T-helper 2 cell (primary cell): ENCODE measurements at regions not wholly inside any gene's neighbourhood (a gene's known extent, or its start where the extent isn't known, plus 50 kb on each side); places are given as distances from the start of the nearest gene placed in this dataset.
"Not testable (repeated sequence)": the region's sequence is repeated elsewhere in the genome, so short reads cannot be mapped to it uniquely, and the experiment has no call there.

Experiments used
- DNase-seq, 5 experiments: peaks; one replicate each; pipeline versions ENCODE4 v3.0.0 to v3.0.0-alpha.2; 2012 to 2022

GRCh38 chr4:146072376-146072775 lies 103.1 kb upstream of the LSM6 start:
- DNase-seq, result no peak

- DNase-seq, result no peak
Observed at GRCh38 chr4:146071390-146071789, 104.1 kb upstream of the LSM6 start.

- DNase-seq, result no peak
Observed at GRCh38 chr4:146063143-146063542, 112.4 kb upstream of the LSM6 start.

- no peak for DNase-seq
Observed at GRCh38 chr4:146062340-146062739, 113.2 kb upstream of the LSM6 start.

- no peak for DNase-seq
Observed at GRCh38 chr4:146061610-146062334, 113.7 kb upstream of the LSM6 start.

- no peak for DNase-seq
Observed at GRCh38 chr4:146059865-146060264, 115.7 kb upstream of the LSM6 start.

GRCh38 chr4:146059151-146059550 lies 116.4 kb upstream of the LSM6 start:
- DNase-seq, result no peak

- no peak for DNase-seq
Observed at GRCh38 chr4:146058531-146058930, 117.0 kb upstream of the LSM6 start.

GRCh38 chr4:146054676-146055075 lies 116.1 kb upstream of the ZNF827 start:
- peak in 1 of 5 experiments; percentile 13 for DNase-seq

- DNase-seq, result no peak
Observed at GRCh38 chr4:146053891-146054290, 115.3 kb upstream of the ZNF827 start.

GRCh38 chr4:146051728-146052391 lies 113.2 kb upstream of the ZNF827 start:
- DNase-seq, result no peak

- no peak for DNase-seq
Observed at GRCh38 chr4:146051223-146051622, 112.6 kb upstream of the ZNF827 start.

GRCh38 chr4:146049802-146050201 lies 111.2 kb upstream of the ZNF827 start:
- DNase-seq, result no peak

- DNase-seq, result not testable (repeated sequence)
Observed at GRCh38 chr4:146047768-146048167, 109.1 kb upstream of the ZNF827 start.

GRCh38 chr4:146041139-146042004 lies 102.7 kb upstream of the ZNF827 start:
- no peak for DNase-seq

GRCh38 chr4:146040623-146041022 lies 102.0 kb upstream of the ZNF827 start:
- no peak for DNase-seq

GRCh38 chr4:146033149-146033548 lies 94.5 kb upstream of the ZNF827 start:
- no peak for DNase-seq

- DNase-seq, result no peak
Observed at GRCh38 chr4:146032234-146032860, 93.7 kb upstream of the ZNF827 start.

- peak in 1 of 5 experiments; percentile 33 for DNase-seq
Observed at GRCh38 chr4:146029939-146030710, 91.5 kb upstream of the ZNF827 start.

- DNase-seq, result peak in 1 of 5 experiments; percentile 14
Observed at GRCh38 chr4:146029147-146029546, 90.5 kb upstream of the ZNF827 start.

GRCh38 chr4:146027761-146028160 lies 89.1 kb upstream of the ZNF827 start:
- DNase-seq, result no peak

GRCh38 chr4:146023334-146023967 lies 84.8 kb upstream of the ZNF827 start:
- DNase-seq, result no peak
